Left colon (tissue), 2 donors: ENCODE measurements at regions not wholly inside any gene's neighbourhood (a gene's known extent, or its start where the extent isn't known, plus 50 kb on each side); places are given as distances from the start of the nearest gene placed in this dataset.

Source experiments
- ATAC-seq: fragments of 200-7000 bp; cut with Tn5 transposase; one replicate; pipeline ENCODE4 v1.9.1; 2020; ENCODE audit warnings: mild to moderate bottlenecking, moderate library complexity
- DNase-seq, 2 donors: peaks; one replicate each; pipeline ENCODE4 v3.0.0-alpha.2; 2020
- intact Hi-C, 2 donors: fragments of 100-400 bp; cut with DNase I in 1 of 2; cut with micrococcal nuclease in 1 of 2; formaldehyde crosslinking; loops; one replicate each; pipeline versions ENCODE4 v1.11.2 to v1.14.0; 2022; cut with DNase I, micrococcal nuclease
- donor health status: DM: no; HTN: no; CAD: no.
- donor health status: DM: yes; HTN: yes; CAD: no.

GRCh38 chr5:116939641-116940040, 365.0 kb upstream of the SEMA6A start:
- ATAC-seq (no peak), DNase-seq (no peak)
- intact Hi-C loops = loop anchor here in 1 of 2 donors (10.0 kb wide), 1 partner anchor 805 kb away; no protein-coding TSS in a partner anchor

DNA sequence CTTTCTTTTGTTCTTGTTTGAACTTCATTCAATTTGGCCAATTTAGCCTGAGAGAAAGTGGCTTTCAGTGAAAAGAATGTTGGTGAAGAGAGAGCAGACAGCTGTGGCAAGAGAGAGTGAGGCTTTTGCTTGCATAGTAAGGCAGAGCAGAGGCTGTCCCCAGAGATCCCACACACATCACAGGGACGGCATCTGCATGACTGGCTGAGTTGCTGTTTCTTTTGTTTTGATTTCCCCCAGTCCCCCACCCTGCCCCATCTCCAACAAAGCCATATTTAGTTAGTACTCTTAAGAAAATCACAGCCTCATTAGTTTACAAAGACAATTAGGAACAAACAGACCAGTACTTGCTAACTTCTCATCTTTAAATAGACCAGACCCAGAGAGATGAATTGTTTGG, 363.9 kb upstream of the SEMA6A start:
- intact Hi-C loops = no loop called here
- DNase-seq (no peak), ATAC-seq (no peak)

DNA sequence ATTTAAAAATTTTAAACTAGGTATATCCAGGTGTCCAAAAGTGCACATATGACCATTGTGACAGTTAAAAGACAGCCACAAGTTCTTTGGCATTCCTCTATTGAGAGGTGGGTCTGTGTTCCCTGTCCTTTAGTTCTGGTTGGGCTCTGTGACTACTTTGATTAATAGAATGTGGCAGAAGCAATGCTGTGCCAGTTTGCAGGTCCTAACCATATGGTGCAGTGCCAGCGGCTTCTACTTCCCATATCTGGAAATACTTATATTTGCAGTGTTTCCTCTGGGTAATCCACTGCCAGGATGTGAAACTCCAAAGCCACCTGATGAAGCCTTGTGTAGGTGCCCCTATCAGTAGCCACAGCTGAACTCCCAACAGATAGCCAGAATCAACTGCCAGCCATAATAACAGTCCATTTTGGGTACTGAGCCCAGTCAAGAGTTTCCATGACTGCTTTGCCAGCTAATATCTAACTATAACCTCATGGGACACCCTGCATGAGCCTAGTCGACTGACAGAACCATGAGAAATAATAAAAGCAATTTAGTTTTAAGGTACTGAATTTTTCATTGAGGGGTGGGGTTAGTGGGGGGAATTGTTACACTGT, 361.0 kb upstream of the SEMA6A start:
- DNase-seq = no peak
- intact Hi-C loops = no loop called here
- no peak for ATAC-seq

DNA sequence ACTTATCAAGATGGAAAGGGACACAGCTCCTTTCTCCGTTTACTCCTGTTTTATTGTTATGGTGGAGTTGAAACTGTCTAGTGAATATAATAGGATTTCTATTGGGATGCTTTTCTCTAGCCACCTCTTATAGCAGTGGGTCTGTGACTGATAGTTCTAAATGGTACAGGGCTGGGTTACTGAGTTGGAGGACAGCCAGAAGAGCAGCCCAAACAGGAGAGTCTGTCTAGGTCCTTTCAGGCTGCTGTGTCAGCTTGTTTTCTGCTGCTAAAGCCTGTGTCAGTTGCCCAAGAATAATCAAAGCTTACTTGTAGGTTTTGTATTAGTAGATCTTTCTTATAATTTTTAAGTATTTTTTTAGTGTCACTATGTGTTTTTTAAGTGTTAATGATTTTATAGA, 356.0 kb upstream of the SEMA6A start:
- intact Hi-C loops = no loop called here
- no peak for ATAC-seq
- DNase-seq = no peak

- DNase-seq (no peak), ATAC-seq (no peak)
- intact Hi-C loops = no loop called here
Measured at GRCh38 chr5:116923344-116923743, 348.7 kb upstream of the SEMA6A start.

GRCh38 chr5:116922532-116922931, 347.9 kb upstream of the SEMA6A start:
- ATAC-seq (no peak), DNase-seq (no peak)
- intact Hi-C loops = no loop called here

DNA sequence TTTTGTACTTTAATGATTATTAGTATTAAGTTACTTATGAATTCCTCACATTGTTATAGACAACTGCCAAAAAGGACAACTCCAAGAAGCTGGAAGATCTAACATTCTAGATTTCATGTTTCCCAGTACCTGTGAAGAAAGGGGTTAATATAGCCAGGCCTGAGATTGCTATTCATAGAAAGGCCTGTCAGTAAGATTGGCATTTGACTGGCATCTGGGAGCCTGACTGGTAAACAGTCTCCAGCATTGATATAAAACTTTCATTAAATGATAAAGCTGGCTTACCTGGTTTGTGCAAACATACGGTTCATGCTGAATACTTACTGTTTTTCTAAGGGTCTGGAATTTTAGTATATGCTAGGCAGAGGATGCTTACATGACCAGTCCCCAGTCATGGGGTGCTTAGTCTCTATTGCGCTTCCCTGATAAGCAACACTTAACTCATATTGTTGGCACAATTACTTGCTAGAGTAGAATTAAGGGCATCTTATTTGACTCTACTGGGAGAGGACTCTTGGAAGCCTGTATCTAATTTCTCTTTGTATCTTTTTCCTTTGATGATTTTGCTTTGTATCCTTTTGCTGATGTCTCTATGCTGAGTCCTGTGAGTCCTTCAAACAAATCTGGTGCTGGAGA, 340.4 kb upstream of the SEMA6A start:
- ATAC-seq (no peak), DNase-seq (no peak)
- intact Hi-C loops = no loop called here

GRCh38 chr5:116912221-116912620, 337.6 kb upstream of the SEMA6A start:
- intact Hi-C loops = no loop called here
- DNase-seq (no peak), ATAC-seq (no peak)

- intact Hi-C loops = no loop called here
- ATAC-seq (no peak), DNase-seq (no peak)
Measured at GRCh38 chr5:116911074-116911473, 336.5 kb upstream of the SEMA6A start.

GRCh38 chr5:116908537-116908936, 333.9 kb upstream of the SEMA6A start:
- intact Hi-C loops = no loop called here
- ATAC-seq = no peak
- DNase-seq = no peak

DNA sequence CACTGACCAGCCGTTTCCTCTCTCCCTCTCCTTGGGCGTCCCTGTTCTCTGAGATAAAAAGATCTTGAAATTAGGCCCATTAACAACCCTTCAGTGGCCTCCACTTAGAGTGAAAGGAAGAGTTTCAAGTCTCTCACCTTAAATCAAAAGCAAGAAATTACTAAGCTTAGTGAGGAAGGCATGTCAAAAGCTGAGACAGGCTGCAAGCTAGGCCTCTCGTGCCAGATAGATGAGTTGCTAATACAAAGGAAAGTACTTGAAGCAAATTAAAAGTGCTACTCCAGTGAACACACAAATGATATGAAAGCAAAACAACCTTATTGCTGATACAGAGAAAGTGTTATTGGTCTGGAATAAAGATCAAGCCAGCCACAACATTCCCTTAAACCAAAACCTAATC, 331.3 kb upstream of the SEMA6A start:
- ATAC-seq (no peak), DNase-seq (no peak)
- intact Hi-C loops = no loop called here

- no peak for ATAC-seq
- intact Hi-C loops = no loop called here
- no peak for DNase-seq
Measured at GRCh38 chr5:116900793-116901192, 326.2 kb upstream of the SEMA6A start.

DNA sequence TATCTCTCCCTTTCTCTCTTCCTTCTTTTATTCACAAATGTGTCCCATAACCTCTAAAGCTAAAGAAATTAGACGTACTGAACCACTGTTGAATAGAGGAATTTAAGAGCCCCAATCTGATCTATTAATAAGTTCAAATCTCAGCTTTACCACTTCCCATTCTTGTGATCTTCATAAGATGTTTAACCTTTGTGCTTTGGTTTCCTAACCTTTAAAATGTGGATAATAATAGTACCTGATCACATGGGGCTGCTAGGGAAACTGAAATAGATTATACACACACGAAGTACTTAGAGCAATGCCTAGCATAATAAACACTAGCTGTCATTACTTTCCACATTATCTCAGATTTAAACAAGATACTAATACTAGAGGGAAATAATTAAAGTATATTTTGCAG, 324.3 kb upstream of the SEMA6A start:
- DNase-seq = no peak
- ATAC-seq = no peak
- intact Hi-C loops = no loop called here

GRCh38 chr5:116897291-116897690, 322.7 kb upstream of the SEMA6A start:
- intact Hi-C loops = no loop called here
- DNase-seq = no peak
- ATAC-seq = no peak

- DNase-seq = no peak
- ATAC-seq = no peak
- intact Hi-C loops = no loop called here
Measured at GRCh38 chr5:116896001-116896400, 321.4 kb upstream of the SEMA6A start.

DNA sequence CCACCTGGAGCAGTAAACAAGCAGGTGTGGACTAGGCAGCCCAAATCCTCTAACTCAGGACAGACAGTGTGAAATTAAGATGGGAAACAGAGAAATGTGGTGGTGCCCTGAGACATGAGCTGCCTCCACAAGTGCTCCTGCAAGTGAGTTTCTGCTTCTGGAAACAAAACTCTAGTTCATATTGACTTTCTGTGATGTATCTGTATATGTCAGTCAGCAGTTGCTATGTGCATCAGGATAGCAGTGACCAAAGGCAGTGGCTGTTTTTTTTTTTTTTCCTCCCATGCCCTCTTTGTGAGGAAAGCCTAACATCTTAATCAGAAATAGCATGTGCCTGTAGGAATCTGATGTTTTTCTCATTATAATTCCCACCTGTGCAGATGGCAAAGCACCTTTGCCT, 318.4 kb upstream of the SEMA6A start:
- intact Hi-C loops = no loop called here
- no peak for DNase-seq
- ATAC-seq = no peak

DNA sequence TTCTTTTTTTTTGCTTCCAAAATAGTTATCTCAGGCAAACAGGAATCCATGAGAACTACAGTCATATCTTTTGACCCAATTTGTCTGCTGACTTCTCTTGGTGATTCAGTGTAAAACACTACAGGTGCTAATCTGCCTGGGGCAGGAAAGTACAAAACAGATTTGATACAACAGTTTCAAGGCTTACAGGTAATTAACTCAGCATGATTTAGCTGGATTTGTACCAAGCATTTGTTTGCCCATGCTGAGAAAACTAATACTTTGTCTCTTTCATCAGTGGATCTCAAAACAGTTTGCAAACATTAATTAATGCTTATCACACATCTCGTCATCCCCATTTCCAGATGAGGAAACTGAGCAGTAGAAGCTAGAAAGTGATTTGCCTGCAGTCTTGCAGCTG, 312.5 kb upstream of the SEMA6A start:
- DNase-seq (no peak), ATAC-seq (no peak)
- intact Hi-C loops = no loop called here

- no peak for DNase-seq
- intact Hi-C loops = no loop called here
Measured at GRCh38 chr5:116885825-116886224, 311.2 kb upstream of the SEMA6A start.

DNA sequence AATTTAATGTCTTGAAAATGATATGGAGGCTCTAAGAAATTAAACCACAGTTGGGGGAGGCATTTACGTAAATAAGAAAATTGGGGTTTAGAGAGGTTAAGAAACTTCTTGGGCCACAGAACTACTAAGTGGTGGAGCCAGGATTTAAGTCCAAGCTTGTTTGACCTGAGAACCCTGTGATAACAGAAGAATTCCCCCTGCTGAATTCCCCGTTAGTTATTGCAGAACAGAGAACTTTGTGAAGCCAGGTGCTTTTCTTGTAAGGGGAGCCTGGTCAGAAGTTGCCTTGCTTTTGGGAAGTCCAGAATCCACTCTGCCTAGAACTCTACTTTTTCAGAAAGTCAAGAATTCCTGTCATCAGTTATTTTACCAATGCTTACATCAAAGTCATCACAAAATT, 309.3 kb upstream of the SEMA6A start:
- intact Hi-C loops = no loop called here
- ATAC-seq = no peak
- no peak for DNase-seq

More at GRCh38 chr5:116885825-116886224, 311.2 kb upstream of the SEMA6A start:
- ATAC-seq = no peak

- intact Hi-C loops = no loop called here
- no peak for DNase-seq
- no peak for ATAC-seq
Measured at GRCh38 chr5:116881921-116882531, 307.4 kb upstream of the SEMA6A start.

- intact Hi-C loops = no loop called here
- DNase-seq (no peak), ATAC-seq (no peak)
Measured at GRCh38 chr5:116880601-116881000, 306.0 kb upstream of the SEMA6A start.
